Stomach (tissue), 4 donors: ENCODE measurements at regions not wholly inside any gene's neighbourhood (a gene's known extent, or its start where the extent isn't known, plus 50 kb on each side); places are given as distances from the start of the nearest gene placed in this dataset.

Experiments
- EP300 ChIP-seq: sonication (generic); formaldehyde crosslinking; IDR thresholded peaks from one replicate; pipeline ENCODE4 v1.6.1; 2017; ENCODE audit warnings: antibody characterized with exemption
- POLR2A ChIP-seq, 4 donors: fragments of 450-650 bp; IDR thresholded peaks; one replicate each; pipeline ENCODE4 v1.6.1; 2016; ENCODE audit warnings: antibody characterized with exemption in 4 of 4, control low read depth in 2 of 4, mild to moderate bottlenecking in 1 of 4, moderate library complexity in 1 of 4
- TF ChIP-seq, protein P1 (sequence below), 7 experiments: fragments of 450-650 bp in 4 of 7; fragments of 200-600 bp in 3 of 7; sonication (generic) in 3 of 7; IDR thresholded peaks; one replicate each; pipeline ENCODE4 v1.5.1; 2016 to 2019; ENCODE audit warnings: antibody characterized with exemption in 7 of 7, control low read depth in 2 of 7, mild to moderate bottlenecking in 1 of 7

DNA sequence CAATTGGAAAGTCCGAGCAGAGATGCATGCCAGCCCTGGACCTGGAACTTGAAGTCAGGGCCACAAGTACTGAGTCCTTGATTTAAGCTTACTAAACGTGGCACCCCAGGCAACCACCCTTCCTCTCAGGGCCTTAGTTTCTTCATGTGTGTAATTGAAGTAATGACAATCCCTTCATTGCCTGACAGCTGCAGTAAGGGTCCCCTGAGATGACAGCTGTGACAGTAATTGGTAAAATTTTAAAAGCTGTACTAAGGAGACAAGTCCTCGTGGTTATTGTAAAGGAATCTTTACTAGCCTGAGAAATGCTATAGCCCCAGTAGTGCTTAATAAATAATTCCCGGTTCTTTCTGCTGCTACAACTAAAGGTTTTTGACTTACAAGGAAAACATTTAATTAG lies 175.1 kb upstream of the RADX start:
- TF ChIP-seq, protein P1, sequence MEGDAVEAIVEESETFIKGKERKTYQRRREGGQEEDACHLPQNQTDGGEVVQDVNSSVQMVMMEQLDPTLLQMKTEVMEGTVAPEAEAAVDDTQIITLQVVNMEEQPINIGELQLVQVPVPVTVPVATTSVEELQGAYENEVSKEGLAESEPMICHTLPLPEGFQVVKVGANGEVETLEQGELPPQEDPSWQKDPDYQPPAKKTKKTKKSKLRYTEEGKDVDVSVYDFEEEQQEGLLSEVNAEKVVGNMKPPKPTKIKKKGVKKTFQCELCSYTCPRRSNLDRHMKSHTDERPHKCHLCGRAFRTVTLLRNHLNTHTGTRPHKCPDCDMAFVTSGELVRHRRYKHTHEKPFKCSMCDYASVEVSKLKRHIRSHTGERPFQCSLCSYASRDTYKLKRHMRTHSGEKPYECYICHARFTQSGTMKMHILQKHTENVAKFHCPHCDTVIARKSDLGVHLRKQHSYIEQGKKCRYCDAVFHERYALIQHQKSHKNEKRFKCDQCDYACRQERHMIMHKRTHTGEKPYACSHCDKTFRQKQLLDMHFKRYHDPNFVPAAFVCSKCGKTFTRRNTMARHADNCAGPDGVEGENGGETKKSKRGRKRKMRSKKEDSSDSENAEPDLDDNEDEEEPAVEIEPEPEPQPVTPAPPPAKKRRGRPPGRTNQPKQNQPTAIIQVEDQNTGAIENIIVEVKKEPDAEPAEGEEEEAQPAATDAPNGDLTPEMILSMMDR (IDR thresholded peaks at IDR 0.05): no peak
- TF ChIP-seq EP300 (no peak), POLR2A (IDR thresholded peaks at IDR 0.05) (no peak)
